ENCODE measurements at regions not wholly inside any gene's neighbourhood (a gene's known extent, or its start where the extent isn't known, plus 50 kb on each side); places are given as distances from the start of the nearest gene placed in this dataset.

- TF ChIP-seq CTCF (IDR thresholded peaks at IDR 0.05) = no peak
- TF ChIP-seq POLR2A (IDR thresholded peaks at IDR 0.05) = no peak
Observed at GRCh38 chr12:131275824-131276223, 322.1 kb downstream of the ADGRD1 start.

All from adrenal gland (tissue), 5 donors.